ENCODE measurements at regions not wholly inside any gene's neighbourhood (a gene's known extent, or its start where the extent isn't known, plus 50 kb on each side); places are given as distances from the start of the nearest gene placed in this dataset.

- no peak for DNase-seq
- intact Hi-C loops (cut with DNase I): no loop called here
These were observed 82.7 kb upstream of the PMEPA1 start for GRCh38 chr20:57792386-57793080.

GRCh38 chr20:57791966-57792365 is 82.2 kb upstream of the PMEPA1 start:
- no peak for DNase-seq
- intact Hi-C loops (cut with DNase I): no loop called here

GRCh38 chr20:57791178-57791962 is 81.6 kb upstream of the PMEPA1 start:
- intact Hi-C loops (cut with DNase I): no loop called here
- DNase-seq: no peak

- DNase-seq: no peak
- intact Hi-C loops (cut with DNase I): no loop called here
These were observed 80.4 kb upstream of the PMEPA1 start for GRCh38 chr20:57790176-57790575.

- intact Hi-C loops (cut with DNase I): no loop called here
- DNase-seq: no peak
These were observed 79.3 kb upstream of the PMEPA1 start for GRCh38 chr20:57788936-57789613.

- no peak for DNase-seq
- intact Hi-C loops (cut with DNase I): no loop called here
These were observed 78.4 kb upstream of the PMEPA1 start for GRCh38 chr20:57787990-57788781.

- intact Hi-C loops (cut with DNase I): no loop called here
These were observed 77.6 kb upstream of the PMEPA1 start for GRCh38 chr20:57787151-57787989.

GRCh38 chr20:57786304-57786932 is 76.6 kb upstream of the PMEPA1 start:
- intact Hi-C loops (cut with DNase I): no loop called here
- no peak for DNase-seq

More at GRCh38 chr20:57787151-57787989, 77.6 kb upstream of the PMEPA1 start:
- DNase-seq: peak in 1 of 10 donors; percentile 51

- intact Hi-C loops (cut with DNase I): no loop called here
- DNase-seq: no peak
These were observed 75.9 kb upstream of the PMEPA1 start for GRCh38 chr20:57785720-57786119.

- DNase-seq: no peak
- intact Hi-C loops (cut with DNase I): no loop called here
These were observed 75.2 kb upstream of the PMEPA1 start for GRCh38 chr20:57785061-57785460.

GRCh38 chr20:57783956-57784837 is 74.4 kb upstream of the PMEPA1 start:
- DNase-seq: no peak
- intact Hi-C loops (cut with DNase I): no loop called here

- peak in 1 of 10 donors; percentile 56 for DNase-seq
- intact Hi-C loops (cut with DNase I): no loop called here
These were observed 73.4 kb upstream of the PMEPA1 start for GRCh38 chr20:57783196-57783595.

GRCh38 chr20:57782631-57783041 is 72.8 kb upstream of the PMEPA1 start:
- intact Hi-C loops (cut with DNase I): no loop called here
- no peak for DNase-seq

- no peak for DNase-seq
- intact Hi-C loops (cut with DNase I): no loop called here
These were observed 72.1 kb upstream of the PMEPA1 start for GRCh38 chr20:57781901-57782300.

- intact Hi-C loops (cut with DNase I): no loop called here
- DNase-seq: no peak
These were observed 71.1 kb upstream of the PMEPA1 start for GRCh38 chr20:57780906-57781305.

GRCh38 chr20:57780398-57780797 is 70.6 kb upstream of the PMEPA1 start:
- intact Hi-C loops (cut with DNase I): no loop called here
- DNase-seq: no peak

GRCh38 chr20:57779401-57780003 is 69.7 kb upstream of the PMEPA1 start:
- no peak for DNase-seq
- intact Hi-C loops (cut with DNase I): no loop called here

- intact Hi-C loops (cut with DNase I): no loop called here
These were observed 68.1 kb upstream of the PMEPA1 start for GRCh38 chr20:57777911-57778310.

More at GRCh38 chr20:57777911-57778310, 68.1 kb upstream of the PMEPA1 start:
- no peak for DNase-seq
